ENCODE measurements at regions not wholly inside any gene's neighbourhood (a gene's known extent, or its start where the extent isn't known, plus 50 kb on each side); places are given as distances from the start of the nearest gene placed in this dataset.

DNA sequence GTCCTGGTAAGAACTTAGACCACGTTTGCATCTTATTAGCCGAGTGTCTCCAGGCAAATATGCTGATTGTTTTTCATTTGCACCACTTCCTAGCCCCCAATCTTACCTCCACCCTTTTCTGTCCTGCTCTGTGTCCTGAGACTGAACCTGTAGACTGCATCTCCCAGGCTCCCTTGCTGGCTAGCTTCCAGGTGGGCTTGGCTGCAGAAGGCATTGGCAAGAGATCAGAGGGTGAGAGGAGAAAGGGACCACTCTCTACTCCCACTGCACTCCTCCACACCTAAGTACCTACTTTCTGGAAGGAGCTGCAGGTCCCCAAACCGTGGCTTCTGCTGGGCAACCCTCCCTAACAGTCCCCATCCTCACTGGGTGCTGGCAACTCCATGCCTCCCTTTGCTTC lies 59.9 kb upstream of the XPA start:
- no peaks in the 10 kb centered on the region for H3K36me3 ChIP-seq (ENCODE audit: control insufficient read depth, insufficient read depth, low read length)
- TF ChIP-seq SNAPC5 (CRISPR knock-in tag; IDR thresholded peaks at IDR 0.05) (no peak), RBM39 (optimal IDR thresholded peaks at IDR 0.05; ENCODE audit: low read depth, low read length) (no peak), POLR2H (tag; IDR thresholded peaks at IDR 0.05; ENCODE audit: low read depth) (no peak), TRIM25 (IDR thresholded peaks at IDR 0.05; ENCODE audit: borderline replicate concordance) (no peak), ZKSCAN3 (CRISPR knock-in tag; IDR thresholded peaks at IDR 0.05) (no peak), ATF7 (IDR thresholded peaks at IDR 0.05) (no peak), NR0B1 (IDR thresholded peaks at IDR 0.05; ENCODE audit: partially characterized antibody) (no peak)
- H3K9ac ChIP-seq (ENCODE audit: insufficient read depth in 1 of 2, low read depth in 2 of 2, low read length in 2 of 2), result no peak overlapping the region
- ChIA-PET CTCF (ENCODE audit: low intra/inter-chr PET ratio) (no interaction called here), POLR2A (interaction anchor here (1.2 kb wide), 1 partner anchor 103 kb away, joined by 4 read pairs; no protein-coding TSS in a partner anchor)
- ATAC-seq, result no peak
- peaks cover 6 to 24% of the 10 kb centered on the region in 2 experiments; a peak in 4 of 5 replicates for H3K27me3 ChIP-seq (ENCODE audit: control insufficient read depth in 2 of 2, insufficient read depth in 2 of 2, low read length in 2 of 2)
- DNase-seq (ENCODE audit: extremely low read depth in 1 of 4, low spot score in 3 of 4), result no peak
- H3K9me1 ChIP-seq (ENCODE audit: control insufficient read depth, insufficient read depth, low read length), result no peaks in the 10 kb centered on the region
- 0% methylated on average over 3 of the region's 3 CpGs for WGBS (ENCODE audit: insufficient coverage, low coverage, missing lambda C conversion rate)
- FAIRE-seq, result no peak
- H3K79me2 ChIP-seq (ENCODE audit: control insufficient read depth, insufficient read depth, low read length), result no peaks in the 10 kb centered on the region
- H3K4me3 ChIP-seq, result no peak overlapping the region
- H3K9me3 ChIP-seq (replicated peaks; ENCODE audit: control insufficient read depth, insufficient read depth, low read depth, low read length), result no peaks in the 10 kb centered on the region
- H2AFZ ChIP-seq (ENCODE audit: low read depth, low read length), result no peak overlapping the region
- no peaks in the 10 kb centered on the region for H3K4me1 ChIP-seq (replicated peaks in 1 of 2; ENCODE audit: control insufficient read depth in 2 of 2, insufficient read depth in 2 of 2, low read length in 2 of 2)
- BruUV-seq (replicated peaks), result no TSS peak
- no peak overlapping the region for H3K27ac ChIP-seq (ENCODE audit: extremely low read depth, low read depth, low read length)
- no peaks in the 10 kb centered on the region for H4K20me1 ChIP-seq (replicated peaks; ENCODE audit: control insufficient read depth, insufficient read depth, low read length)
- in situ Hi-C loops (cut with MboI), result no loop called here
- no peak overlapping the region for H3K4me2 ChIP-seq (ENCODE audit: insufficient read depth, low read length)
- intact Hi-C loops (cut with micrococcal nuclease), result no loop called here
